GM19043 (cell line): ENCODE measurements at regions not wholly inside any gene's neighbourhood (a gene's known extent, or its start where the extent isn't known, plus 50 kb on each side); places are given as distances from the start of the nearest gene placed in this dataset.
"Not testable (repeated sequence)": the region's sequence is repeated elsewhere in the genome, so short reads cannot be mapped to it uniquely, and the experiment has no call there.

Experiments used
- ATAC-seq: cut with Tn5 transposase; IDR thresholded peaks from one replicate; pipeline ENCODE4 v1.9.1; 2021; ENCODE audit warnings: low read depth; ENCODE audit not compliant: unreplicated experiment

DNA sequence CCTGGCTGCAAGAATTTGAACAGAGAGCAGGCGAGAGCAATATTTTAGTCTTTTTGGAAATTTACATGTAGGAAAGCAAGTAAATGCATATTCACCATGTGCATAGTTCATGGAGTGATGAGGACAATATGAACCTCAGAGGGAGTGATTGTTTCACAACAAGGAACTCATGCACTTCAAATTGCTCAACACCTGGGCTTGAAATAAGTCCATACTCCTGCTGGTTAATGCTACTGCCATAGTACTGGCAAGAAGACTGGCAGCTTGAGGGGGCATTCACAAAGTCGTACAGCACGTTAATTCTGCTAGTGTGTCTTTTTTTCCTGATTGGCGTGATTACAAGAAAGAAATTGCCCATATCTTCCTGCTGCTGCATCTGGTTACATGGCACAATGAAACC is 267.6 kb downstream of the PCDH17 start:
- ATAC-seq, result no peak

- ATAC-seq, result not testable (repeated sequence)
These were observed 278.3 kb downstream of the PCDH17 start for GRCh38 chr13:57909833-57910232.

DNA sequence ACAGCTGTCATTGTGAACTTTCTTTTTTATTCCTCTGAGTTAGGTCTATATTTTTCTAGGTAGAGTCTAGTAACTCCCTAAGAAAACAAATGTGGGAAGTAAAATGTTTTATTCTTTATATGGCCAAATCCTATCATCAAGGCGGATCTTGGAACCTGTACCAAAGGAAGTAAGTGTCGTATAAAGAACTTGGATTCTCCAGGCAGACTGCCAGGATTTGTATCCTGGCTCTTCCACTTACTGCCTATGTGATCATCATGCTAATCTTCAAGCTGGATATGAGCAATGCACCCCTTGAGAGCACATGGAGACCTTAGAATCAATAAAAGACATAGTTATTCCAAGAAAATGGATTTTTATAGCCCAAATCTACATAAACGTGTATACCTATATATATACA is 286.5 kb downstream of the PCDH17 start:
- no peak for ATAC-seq

- ATAC-seq, result no peak
These were observed 287.4 kb downstream of the PCDH17 start for GRCh38 chr13:57918913-57919312.

- no peak for ATAC-seq
These were observed 293.7 kb downstream of the PCDH17 start for GRCh38 chr13:57925250-57925649.

- ATAC-seq, result no peak
These were observed 294.2 kb downstream of the PCDH17 start for GRCh38 chr13:57925751-57926150.

DNA sequence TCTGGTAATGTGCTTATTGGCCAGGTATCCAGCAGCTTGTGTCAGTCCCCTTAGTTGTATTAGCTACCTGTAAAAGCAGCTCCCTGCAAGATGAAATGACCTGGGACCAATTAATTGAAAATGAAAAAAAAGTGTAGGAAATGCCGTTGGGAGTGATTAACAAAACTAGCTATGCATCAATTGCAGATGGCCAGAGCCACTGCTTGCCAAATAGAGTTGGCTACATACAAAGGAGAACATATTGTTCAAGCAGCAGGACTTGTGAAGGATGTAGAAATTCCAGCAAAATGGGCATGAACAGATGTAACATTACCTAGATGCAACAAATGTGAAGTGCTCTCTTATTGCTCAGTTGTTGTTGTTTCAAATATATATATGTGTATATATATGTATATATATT is 300.5 kb downstream of the PCDH17 start:
- no peak for ATAC-seq

GRCh38 chr13:57933606-57934005 is 302.1 kb downstream of the PCDH17 start:
- ATAC-seq, result no peak

DNA sequence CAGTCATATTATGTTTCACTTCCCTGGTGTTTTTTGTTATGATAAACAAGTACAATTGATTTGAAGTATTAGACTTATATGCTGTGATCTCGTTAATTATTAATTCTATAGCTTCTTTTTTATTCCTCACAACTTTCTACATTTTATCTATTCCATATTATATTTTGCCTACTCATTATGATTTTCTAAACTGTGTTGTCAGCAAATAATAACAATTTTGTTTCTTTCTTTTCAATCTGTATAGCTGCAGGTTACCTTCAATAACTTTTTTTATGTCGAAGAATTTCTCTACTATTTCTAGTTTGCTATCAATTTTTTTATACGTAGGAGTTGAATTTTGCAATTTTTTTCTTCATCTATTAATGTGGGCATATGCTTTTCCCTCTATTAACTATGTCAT is 304.4 kb downstream of the PCDH17 start:
- no peak for ATAC-seq

- ATAC-seq, result peak; percentile 80
These were observed 314.8 kb downstream of the PCDH17 start for GRCh38 chr13:57946361-57946760.

DNA sequence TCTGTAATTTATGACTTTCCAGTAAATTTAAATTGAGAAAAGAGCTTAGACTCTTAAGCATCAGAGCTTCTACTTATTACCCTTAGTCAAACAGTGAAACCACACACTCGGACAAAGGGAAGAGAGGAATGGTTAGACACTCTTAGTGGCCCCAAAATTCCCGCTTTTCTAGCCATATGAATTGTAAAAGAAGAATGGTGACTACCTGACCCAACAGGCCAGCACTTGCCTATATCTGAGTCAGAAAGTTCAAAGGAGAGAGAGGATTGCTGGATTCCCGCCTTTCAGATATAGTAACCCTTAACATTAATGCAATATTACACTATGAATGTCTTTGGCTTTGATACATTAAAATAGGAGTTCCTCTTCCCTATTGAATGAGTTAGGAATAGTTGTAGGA is 317.3 kb downstream of the PCDH17 start:
- ATAC-seq, result no peak

DNA sequence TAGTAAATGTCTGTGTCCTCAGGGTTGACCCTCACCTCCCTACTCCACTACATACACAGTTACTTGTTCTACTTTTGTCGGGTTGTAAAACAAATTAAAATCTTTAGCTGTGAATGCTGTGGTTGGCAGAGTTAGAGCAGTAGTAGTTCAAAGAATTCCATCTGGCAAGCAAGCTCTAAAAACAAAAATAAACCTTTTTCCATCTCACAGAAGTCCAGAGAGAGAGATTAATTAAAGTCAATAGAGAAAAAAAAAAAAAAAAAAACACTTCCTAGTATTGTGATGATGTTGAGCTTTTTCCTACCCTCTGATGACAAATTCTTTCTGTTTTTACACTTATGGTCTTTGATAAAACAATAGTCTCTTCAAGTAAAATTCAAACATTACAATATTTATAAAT is 338.4 kb downstream of the PCDH17 start:
- ATAC-seq, result no peak

DNA sequence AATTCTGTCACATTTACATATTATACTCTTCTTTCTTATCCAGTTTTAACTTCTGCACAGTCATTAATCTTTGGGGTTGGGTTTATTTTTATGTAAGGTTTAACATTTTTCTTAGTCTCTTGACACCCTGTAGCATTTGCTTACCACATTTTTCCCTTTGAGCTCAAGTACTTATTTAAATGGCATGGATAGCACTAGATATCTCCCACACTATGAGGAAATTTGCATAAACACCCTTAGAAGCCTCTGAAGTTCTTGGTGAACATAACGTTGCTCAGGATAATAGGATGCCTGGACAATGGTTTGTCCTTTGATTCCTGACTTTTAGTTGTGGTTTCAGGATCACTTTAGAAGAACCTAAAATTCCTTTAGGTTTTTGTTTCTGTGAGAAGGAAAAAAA is 338.9 kb downstream of the PCDH17 start:
- ATAC-seq, result no peak

- no peak for ATAC-seq
These were observed 351.2 kb downstream of the PCDH17 start for GRCh38 chr13:57982782-57983181.

- ATAC-seq, result no peak
These were observed 356.7 kb downstream of the PCDH17 start for GRCh38 chr13:57988276-57988675.

DNA sequence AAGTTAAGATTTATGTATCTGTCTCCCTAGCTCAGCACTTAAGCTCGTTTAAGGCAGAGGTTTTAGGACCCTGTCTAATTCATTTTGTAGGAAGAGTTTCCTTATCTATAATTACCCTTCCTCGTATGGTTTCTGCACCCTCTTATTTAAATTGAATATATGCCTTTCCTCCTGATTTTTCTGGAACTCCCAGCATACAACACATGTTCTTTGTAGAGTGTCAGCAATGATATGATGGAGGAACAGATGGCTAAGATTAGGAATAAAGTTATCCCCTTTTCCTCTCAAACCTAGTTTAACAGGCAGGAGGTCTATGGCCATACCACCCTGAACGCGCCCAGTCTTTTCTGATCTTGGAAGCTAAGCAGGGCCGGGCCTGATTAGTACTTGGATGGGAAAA is 359.5 kb downstream of the PCDH17 start:
- no peak for ATAC-seq

DNA sequence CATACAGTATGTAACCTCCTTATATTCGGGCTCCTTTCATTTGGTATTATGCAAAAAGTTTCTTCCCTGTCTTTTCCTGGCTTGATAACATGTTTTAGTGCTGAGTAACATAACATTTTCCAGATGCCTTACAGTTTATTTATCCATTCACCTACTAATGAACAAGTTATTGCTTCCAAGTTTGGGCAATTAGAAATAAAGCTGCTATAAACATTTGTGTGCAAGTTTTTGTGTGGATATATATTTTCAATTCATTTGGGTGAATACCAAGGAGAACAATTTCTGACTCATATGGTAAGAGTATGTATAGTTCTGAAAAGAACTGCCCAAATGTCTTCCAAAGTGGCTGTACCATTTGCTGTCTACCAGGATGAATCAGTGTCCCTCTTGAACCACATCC is 360.9 kb downstream of the PCDH17 start:
- no peak for ATAC-seq

- no peak for ATAC-seq
These were observed 365.2 kb downstream of the PCDH17 start for GRCh38 chr13:57996717-57997116.

GRCh38 chr13:58004751-58005150 is 373.2 kb downstream of the PCDH17 start:
- ATAC-seq, result no peak

GRCh38 chr13:58018020-58018419 is 386.5 kb downstream of the PCDH17 start:
- no peak for ATAC-seq

- no peak for ATAC-seq
These were observed 387.3 kb downstream of the PCDH17 start for GRCh38 chr13:58018865-58019264.

DNA sequence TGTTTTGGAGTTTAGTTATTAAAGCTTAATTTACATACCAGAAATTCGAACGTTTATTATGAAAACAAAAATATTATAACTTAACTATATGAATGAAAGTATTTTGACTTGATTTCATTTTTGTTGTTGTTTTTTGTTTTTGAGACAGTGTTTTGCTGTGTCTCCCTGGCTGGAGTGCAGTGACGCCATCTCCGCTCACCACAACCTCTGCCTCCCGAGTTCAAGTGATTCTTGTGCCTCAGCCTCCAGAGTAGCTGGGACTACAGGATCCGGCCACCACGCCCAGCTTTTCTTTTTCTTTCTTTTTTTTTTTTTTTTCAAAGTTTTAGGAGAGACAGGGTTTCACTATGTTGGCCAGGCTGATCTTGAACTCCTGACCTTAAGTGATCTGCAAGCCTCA is 392.6 kb downstream of the PCDH17 start:
- ATAC-seq, result no peak

GRCh38 chr13:58025821-58026220 is 394.3 kb downstream of the PCDH17 start:
- no peak for ATAC-seq
